Fibroblast of the aortic adventitia (primary cell): ENCODE measurements at regions not wholly inside any gene's neighbourhood (a gene's known extent, or its start where the extent isn't known, plus 50 kb on each side); places are given as distances from the start of the nearest gene placed in this dataset.

Experiments
- DNase-seq: peaks from one replicate; pipeline ENCODE4 v3.0.0-alpha.2; 2010; ENCODE audit warnings: low read depth
- H3K4me3 ChIP-seq: 2 replicates; pipeline ENCODE4 v1.5.1; 2011; ENCODE audit warnings: low read depth, mild to moderate bottlenecking, control low read depth, low read length, moderate library complexity
- CTCF ChIP-seq: IDR thresholded peaks from 2 replicates; pipeline ENCODE4 v1.5.1; 2011; ENCODE audit warnings: mild to moderate bottlenecking, low read length, control low read depth, inconsistent platforms; ENCODE audit not compliant: insufficient read depth

DNA sequence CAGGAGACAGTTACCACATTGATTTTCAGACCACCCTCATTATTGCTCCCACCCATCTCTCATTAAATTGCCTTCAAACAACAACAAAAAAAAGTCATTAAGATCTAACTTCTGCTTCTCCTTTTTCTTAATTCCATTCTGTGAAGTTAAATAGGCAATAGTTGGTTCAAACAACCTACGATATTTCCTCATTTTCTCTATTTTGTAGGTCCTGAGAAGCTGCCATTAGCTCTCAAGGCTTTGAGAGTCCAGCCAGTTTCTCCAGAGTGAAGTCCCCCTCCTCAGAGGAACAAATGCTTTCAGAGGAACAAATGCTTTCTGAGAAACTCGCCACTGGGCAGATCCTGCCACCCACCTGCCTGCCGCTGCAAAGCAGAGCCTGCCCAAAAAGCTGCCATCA is 125.6 kb downstream of the ETS2 start:
- no peak for TF ChIP-seq CTCF

GRCh38 chr21:38930853-38931252 is 125.1 kb downstream of the ETS2 start:
- H3K4me3 ChIP-seq = no peak overlapping the region
- peak; percentile 70 for DNase-seq
- no peak for TF ChIP-seq CTCF

More for the DNA sequence above, 125.6 kb downstream of the ETS2 start:
- no peak overlapping the region for H3K4me3 ChIP-seq
- DNase-seq = no peak

DNA sequence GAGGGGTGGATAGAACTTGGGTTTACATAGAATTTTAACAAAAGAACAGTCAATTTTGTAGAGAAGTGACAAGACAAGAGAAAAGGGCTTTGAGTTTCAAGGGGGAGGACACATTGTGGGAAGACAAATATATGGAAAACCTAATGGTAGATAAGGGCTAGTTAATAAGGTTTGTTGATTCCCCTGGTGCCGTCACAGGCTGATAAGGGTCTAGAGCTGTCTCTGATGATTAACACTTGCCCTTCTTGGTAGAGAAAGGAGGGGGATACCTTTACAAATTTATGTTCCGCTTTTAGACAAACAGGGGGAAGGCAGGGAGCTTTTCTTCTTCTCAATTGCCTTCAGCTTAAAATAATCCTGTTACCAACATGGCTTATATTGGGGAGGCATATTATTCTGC is 124.3 kb downstream of the ETS2 start:
- no peak overlapping the region for H3K4me3 ChIP-seq
- TF ChIP-seq CTCF = no peak

DNA sequence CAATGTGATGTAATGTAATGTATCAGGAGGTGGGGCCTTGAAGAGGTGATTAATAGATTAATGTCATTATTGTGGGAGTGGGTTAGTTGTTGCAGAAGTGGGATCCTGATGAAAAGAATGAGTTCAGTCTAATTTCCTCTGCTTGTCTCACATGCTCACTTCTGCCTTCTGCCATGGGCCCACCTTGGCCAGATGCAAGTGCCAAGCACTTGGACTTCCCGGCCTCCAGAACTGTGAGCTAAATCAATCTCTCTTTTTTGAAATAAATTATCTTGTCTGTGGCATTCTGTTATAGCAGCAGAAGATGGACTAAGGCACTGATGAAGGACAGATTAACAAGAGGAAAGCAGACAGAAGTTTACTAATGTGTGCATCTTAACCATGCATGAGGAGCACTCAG is 123.9 kb downstream of the ETS2 start:
- no peak for DNase-seq
- TF ChIP-seq CTCF = no peak
- H3K4me3 ChIP-seq = no peak overlapping the region

More for the DNA sequence above, 124.3 kb downstream of the ETS2 start:
- no peak for DNase-seq

- no peak for TF ChIP-seq CTCF
- DNase-seq = no peak
- H3K4me3 ChIP-seq = no peak overlapping the region
Measured at GRCh38 chr21:38929142-38929541, 123.4 kb downstream of the ETS2 start.

DNA sequence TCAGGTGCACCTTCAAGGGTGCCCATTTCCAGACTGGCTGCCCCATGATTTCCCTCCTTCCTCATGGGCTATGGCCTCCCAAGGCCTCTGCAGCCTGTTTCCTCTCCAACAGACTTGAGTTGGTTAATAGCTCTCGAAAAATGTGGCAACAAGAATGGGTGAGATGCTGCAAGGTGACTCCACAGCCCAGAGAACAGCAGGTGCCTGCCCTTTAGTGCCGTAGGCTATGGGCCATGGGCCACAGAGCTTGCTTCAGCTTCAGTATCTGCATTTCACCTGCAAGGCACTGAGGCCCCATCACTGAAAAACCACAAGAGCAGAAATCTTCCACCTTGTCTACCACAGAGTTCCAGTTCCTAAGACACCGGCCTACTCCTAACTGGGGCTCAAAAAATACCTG is 122.0 kb downstream of the ETS2 start:
- TF ChIP-seq CTCF = no peak

DNA sequence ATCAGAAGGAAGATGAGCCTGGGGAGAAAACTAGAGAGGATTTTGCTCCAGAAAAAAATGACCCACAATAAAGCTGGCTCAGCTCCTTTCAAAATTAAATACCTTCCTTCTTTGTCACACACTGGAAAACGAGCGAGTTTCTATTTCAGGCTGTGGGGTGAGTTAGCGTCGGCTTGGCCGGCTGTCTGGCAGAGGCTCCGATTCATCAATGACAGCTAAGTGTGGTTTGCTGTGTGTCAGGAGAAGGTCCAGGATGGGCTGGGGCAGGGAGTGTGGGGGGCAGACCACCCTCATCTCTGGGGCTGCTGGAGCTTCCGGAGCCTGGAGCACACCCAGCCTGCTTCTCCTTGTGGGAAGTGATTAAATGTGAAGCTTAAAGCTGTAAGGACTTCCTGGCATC is 120.2 kb downstream of the ETS2 start:
- peak; percentile 95 for DNase-seq
- H3K4me3 ChIP-seq = peak overlapping the region; percentile 31
- no peak for TF ChIP-seq CTCF

More for the DNA sequence above, 122.0 kb downstream of the ETS2 start:
- no peak for DNase-seq
- no peak overlapping the region for H3K4me3 ChIP-seq
